ENCODE measurements at regions not wholly inside any gene's neighbourhood (a gene's known extent, or its start where the extent isn't known, plus 50 kb on each side); places are given as distances from the start of the nearest gene placed in this dataset.

GRCh38 chr5:13624283-13625074, 320.0 kb downstream of the DNAH5 start:
- Mint-ChIP-seq H3K4me3 (no peak overlapping the region), H3K27me3 (ENCODE audit: low read depth) (no peaks in the 10 kb centered on the region), H3K27ac (no peak overlapping the region), H3K36me3 (ENCODE audit: low read depth) (no peaks in the 10 kb centered on the region), H3K9me3 (no peaks in the 10 kb centered on the region), H3K4me1 (no peaks in the 10 kb centered on the region)
- no peak for TF ChIP-seq CTCF (IDR thresholded peaks at IDR 0.05; ENCODE audit: unreplicated experiment in 3 of 3)

- Mint-ChIP-seq H3K4me3 (no peak overlapping the region), H3K27me3 (ENCODE audit: low read depth) (peaks cover 4% of the 10 kb centered on the region), H3K36me3 (ENCODE audit: low read depth) (no peaks in the 10 kb centered on the region), H3K27ac (no peak overlapping the region), H3K9me3 (peaks cover 10% of the 10 kb centered on the region), H3K4me1 (no peaks in the 10 kb centered on the region)
- no peak for TF ChIP-seq CTCF (IDR thresholded peaks at IDR 0.05; ENCODE audit: unreplicated experiment in 3 of 3)
Measured at GRCh38 chr5:13613621-13614020, 330.9 kb downstream of the DNAH5 start.

GRCh38 chr5:13611604-13612003, 332.9 kb downstream of the DNAH5 start:
- no peak overlapping the region for H3K27ac Mint-ChIP-seq
- no peaks in the 10 kb centered on the region for H3K36me3 Mint-ChIP-seq (ENCODE audit: low read depth)
- no peak overlapping the region for H3K4me3 Mint-ChIP-seq
- no peak for TF ChIP-seq CTCF (IDR thresholded peaks at IDR 0.05; ENCODE audit: unreplicated experiment in 3 of 3)
- H3K9me3 Mint-ChIP-seq: peaks cover 10% of the 10 kb centered on the region
- H3K4me1 Mint-ChIP-seq: no peaks in the 10 kb centered on the region
- peaks cover 4% of the 10 kb centered on the region for H3K27me3 Mint-ChIP-seq (ENCODE audit: low read depth)

GRCh38 chr5:13609504-13609903, 335.0 kb downstream of the DNAH5 start:
- H3K4me3 Mint-ChIP-seq: no peak overlapping the region
- H3K27ac Mint-ChIP-seq: no peak overlapping the region
- no peaks in the 10 kb centered on the region for H3K9me3 Mint-ChIP-seq
- TF ChIP-seq CTCF (IDR thresholded peaks at IDR 0.05; ENCODE audit: unreplicated experiment in 3 of 3): no peak
- peaks cover 4% of the 10 kb centered on the region for H3K27me3 Mint-ChIP-seq (ENCODE audit: low read depth)
- H3K36me3 Mint-ChIP-seq (ENCODE audit: low read depth): no peaks in the 10 kb centered on the region
- H3K4me1 Mint-ChIP-seq: no peaks in the 10 kb centered on the region

- H3K9me3 Mint-ChIP-seq: no peaks in the 10 kb centered on the region
- H3K27me3 Mint-ChIP-seq (ENCODE audit: low read depth): peaks cover 9% of the 10 kb centered on the region
- no peak overlapping the region for H3K4me3 Mint-ChIP-seq
- H3K4me1 Mint-ChIP-seq: no peaks in the 10 kb centered on the region
- H3K27ac Mint-ChIP-seq: no peak overlapping the region
- no peaks in the 10 kb centered on the region for H3K36me3 Mint-ChIP-seq (ENCODE audit: low read depth)
- TF ChIP-seq CTCF (IDR thresholded peaks at IDR 0.05; ENCODE audit: unreplicated experiment in 3 of 3): no peak
Measured at GRCh38 chr5:13606051-13606450, 338.4 kb downstream of the DNAH5 start.

GRCh38 chr5:13601112-13601511, 343.4 kb downstream of the DNAH5 start:
- no peak overlapping the region for H3K27ac Mint-ChIP-seq
- TF ChIP-seq CTCF (IDR thresholded peaks at IDR 0.05; ENCODE audit: unreplicated experiment in 3 of 3): no peak
- no peaks in the 10 kb centered on the region for H3K9me3 Mint-ChIP-seq
- H3K36me3 Mint-ChIP-seq (ENCODE audit: low read depth): no peaks in the 10 kb centered on the region
- no peak overlapping the region for H3K4me3 Mint-ChIP-seq
- no peaks in the 10 kb centered on the region for H3K4me1 Mint-ChIP-seq
- H3K27me3 Mint-ChIP-seq (ENCODE audit: low read depth): peaks cover 5% of the 10 kb centered on the region

Measured in nephron (organoid).